SH-SY5Y (cell line): ENCODE measurements at regions not wholly inside any gene's neighbourhood (a gene's known extent, or its start where the extent isn't known, plus 50 kb on each side); places are given as distances from the start of the nearest gene placed in this dataset.

Source experiments
- GATA2 ChIP-seq: IDR thresholded peaks from 2 replicates; pipeline ENCODE4 v1.6.1; 2011; ENCODE audit warnings: mild to moderate bottlenecking, low read depth, low read length
- GATA3 ChIP-seq: IDR thresholded peaks from 2 replicates; pipeline ENCODE4 v1.6.1; 2011; ENCODE audit warnings: low read depth, mild to moderate bottlenecking, low read length, moderate library complexity

DNA sequence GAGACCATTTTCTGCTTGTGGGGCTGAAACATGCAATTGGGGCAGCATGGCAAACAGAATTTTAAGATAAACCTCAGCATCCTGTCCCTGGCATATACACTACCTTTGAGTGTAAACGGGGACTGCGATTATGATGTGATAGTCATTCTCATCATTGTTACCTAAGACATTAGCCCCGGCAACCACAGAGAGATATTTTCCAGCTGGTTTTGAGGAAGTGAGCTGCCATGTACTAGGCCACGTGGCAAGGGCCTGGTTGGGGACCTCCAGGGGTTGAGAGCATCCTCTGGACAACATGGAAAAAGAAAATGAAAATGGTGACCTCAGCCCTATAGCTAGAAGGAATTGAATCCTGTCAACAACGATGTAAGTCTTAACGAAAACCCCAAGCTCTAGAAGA, 623.6 kb upstream of the CDH18 start:
- TF ChIP-seq GATA3 (no peak), GATA2 (no peak)
